HEK293 (cell line): ENCODE measurements at regions not wholly inside any gene's neighbourhood (a gene's known extent, or its start where the extent isn't known, plus 50 kb on each side); places are given as distances from the start of the nearest gene placed in this dataset.

Experiments used
- KLF8 ChIP-seq: fragments of 450-650 bp; formaldehyde crosslinking; IDR thresholded peaks from 2 replicates; pipeline ENCODE4 v1.5.1; 2016; ENCODE audit warnings: missing biosample characterization, missing genetic modification characterization
- MYNN ChIP-seq: fragments of 450-650 bp; formaldehyde crosslinking; IDR thresholded peaks from 2 replicates; pipeline ENCODE4 v1.5.1; 2016; ENCODE audit warnings: missing biosample characterization, missing genetic modification characterization, borderline replicate concordance
- REPIN1 ChIP-seq: fragments of 450-650 bp; formaldehyde crosslinking; IDR thresholded peaks from 2 replicates; pipeline ENCODE4 v1.5.1; 2017; ENCODE audit warnings: missing biosample characterization, missing genetic modification characterization, low read depth
- TCF7L2 ChIP-seq: IDR thresholded peaks from 2 replicates; pipeline ENCODE4 v1.6.1; 2011; ENCODE audit warnings: low read depth, mild to moderate bottlenecking, inconsistent platforms, low read length, moderate library complexity, borderline replicate concordance
- YY1 ChIP-seq: fragments of 450-650 bp; formaldehyde crosslinking; IDR thresholded peaks from 2 replicates; pipeline ENCODE4 v1.5.1; 2018; ENCODE audit warnings: missing biosample characterization, missing genetic modification characterization
- ZNF274 ChIP-seq, 2 experiments: fragments of 200-500 bp in 1 of 2; fragments of 450-650 bp in 1 of 2; sonication (Bioruptor generic) in 1 of 2; formaldehyde crosslinking in 1 of 2; IDR thresholded peaks; 2 replicates each; pipeline versions ENCODE4 v1.5.1 to v1.6.1; 2014 to 2016; ENCODE audit warnings: borderline replicate concordance in 1 of 2, inconsistent platforms in 1 of 2, low read length in 1 of 2, missing biosample characterization in 1 of 2, missing genetic modification characterization in 1 of 2
- ZNF426 ChIP-seq: fragments of 450-650 bp; formaldehyde crosslinking; IDR thresholded peaks from 2 replicates; pipeline ENCODE4 v1.5.1; 2017; ENCODE audit warnings: missing biosample characterization, missing genetic modification characterization, mild to moderate bottlenecking, inconsistent platforms, moderate library complexity
- ZNF610 ChIP-seq: fragments of 450-650 bp; formaldehyde crosslinking; IDR thresholded peaks from 2 replicates; pipeline ENCODE4 v1.5.1; 2016; ENCODE audit warnings: missing biosample characterization, missing genetic modification characterization, borderline replicate concordance
- TF ChIP-seq, protein P1 (sequence below): fragments of 450-650 bp; formaldehyde crosslinking; IDR thresholded peaks from 2 replicates; pipeline ENCODE4 v1.5.1; 2016; ENCODE audit warnings: missing biosample characterization, missing genetic modification characterization
- TF ChIP-seq, protein P2 (sequence below): fragments of 450-650 bp; IDR thresholded peaks from 2 replicates; pipeline ENCODE4 v1.5.1; 2018; ENCODE audit warnings: missing biosample characterization, missing genetic modification characterization
- TF ChIP-seq, protein P3 (sequence below): fragments of 450-650 bp; formaldehyde crosslinking; IDR thresholded peaks from 2 replicates; pipeline ENCODE4 v1.5.1; 2016; ENCODE audit warnings: missing biosample characterization, missing genetic modification characterization
- TF ChIP-seq, protein P4 (sequence below): fragments of 450-650 bp; formaldehyde crosslinking; conservative IDR thresholded peaks from 2 replicates; pipeline ENCODE4 v1.5.1; 2016; ENCODE audit warnings: low read depth, missing biosample characterization, missing genetic modification characterization

DNA sequence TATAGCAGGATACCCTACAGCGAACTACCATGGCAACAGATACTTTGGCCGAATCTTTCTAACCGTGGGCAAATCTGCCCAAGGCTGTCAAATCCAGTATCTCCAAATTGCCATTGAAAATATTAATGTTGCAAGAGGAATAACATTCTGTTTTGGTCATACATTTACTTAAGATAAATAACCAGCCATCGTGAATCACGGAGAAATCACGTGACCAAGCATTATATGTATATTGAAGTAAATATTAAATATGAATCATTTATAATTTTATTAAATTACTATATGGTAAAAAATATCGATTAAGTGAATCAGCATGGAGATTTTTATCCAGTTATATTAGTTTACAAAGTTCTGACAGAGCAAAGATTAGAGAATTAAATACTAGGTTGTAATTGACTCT, 714.6 kb upstream of the GJE1 start:
- TF ChIP-seq ZNF426 = no peak
- TF ChIP-seq KLF8 (tag by site-specific recombination) = no peak
- no peak for TF ChIP-seq ZNF610
- TF ChIP-seq, protein P1, sequence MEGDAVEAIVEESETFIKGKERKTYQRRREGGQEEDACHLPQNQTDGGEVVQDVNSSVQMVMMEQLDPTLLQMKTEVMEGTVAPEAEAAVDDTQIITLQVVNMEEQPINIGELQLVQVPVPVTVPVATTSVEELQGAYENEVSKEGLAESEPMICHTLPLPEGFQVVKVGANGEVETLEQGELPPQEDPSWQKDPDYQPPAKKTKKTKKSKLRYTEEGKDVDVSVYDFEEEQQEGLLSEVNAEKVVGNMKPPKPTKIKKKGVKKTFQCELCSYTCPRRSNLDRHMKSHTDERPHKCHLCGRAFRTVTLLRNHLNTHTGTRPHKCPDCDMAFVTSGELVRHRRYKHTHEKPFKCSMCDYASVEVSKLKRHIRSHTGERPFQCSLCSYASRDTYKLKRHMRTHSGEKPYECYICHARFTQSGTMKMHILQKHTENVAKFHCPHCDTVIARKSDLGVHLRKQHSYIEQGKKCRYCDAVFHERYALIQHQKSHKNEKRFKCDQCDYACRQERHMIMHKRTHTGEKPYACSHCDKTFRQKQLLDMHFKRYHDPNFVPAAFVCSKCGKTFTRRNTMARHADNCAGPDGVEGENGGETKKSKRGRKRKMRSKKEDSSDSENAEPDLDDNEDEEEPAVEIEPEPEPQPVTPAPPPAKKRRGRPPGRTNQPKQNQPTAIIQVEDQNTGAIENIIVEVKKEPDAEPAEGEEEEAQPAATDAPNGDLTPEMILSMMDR (tag by site-specific recombination) = no peak
- no peak for TF ChIP-seq MYNN
- TF ChIP-seq, protein P2, sequence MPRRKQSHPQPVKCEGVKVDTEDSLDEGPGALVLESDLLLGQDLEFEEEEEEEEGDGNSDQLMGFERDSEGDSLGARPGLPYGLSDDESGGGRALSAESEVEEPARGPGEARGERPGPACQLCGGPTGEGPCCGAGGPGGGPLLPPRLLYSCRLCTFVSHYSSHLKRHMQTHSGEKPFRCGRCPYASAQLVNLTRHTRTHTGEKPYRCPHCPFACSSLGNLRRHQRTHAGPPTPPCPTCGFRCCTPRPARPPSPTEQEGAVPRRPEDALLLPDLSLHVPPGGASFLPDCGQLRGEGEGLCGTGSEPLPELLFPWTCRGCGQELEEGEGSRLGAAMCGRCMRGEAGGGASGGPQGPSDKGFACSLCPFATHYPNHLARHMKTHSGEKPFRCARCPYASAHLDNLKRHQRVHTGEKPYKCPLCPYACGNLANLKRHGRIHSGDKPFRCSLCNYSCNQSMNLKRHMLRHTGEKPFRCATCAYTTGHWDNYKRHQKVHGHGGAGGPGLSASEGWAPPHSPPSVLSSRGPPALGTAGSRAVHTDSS (tag by site-specific recombination) = no peak
- no peak for TF ChIP-seq REPIN1 (tag by site-specific recombination)
- TF ChIP-seq, protein P3, sequence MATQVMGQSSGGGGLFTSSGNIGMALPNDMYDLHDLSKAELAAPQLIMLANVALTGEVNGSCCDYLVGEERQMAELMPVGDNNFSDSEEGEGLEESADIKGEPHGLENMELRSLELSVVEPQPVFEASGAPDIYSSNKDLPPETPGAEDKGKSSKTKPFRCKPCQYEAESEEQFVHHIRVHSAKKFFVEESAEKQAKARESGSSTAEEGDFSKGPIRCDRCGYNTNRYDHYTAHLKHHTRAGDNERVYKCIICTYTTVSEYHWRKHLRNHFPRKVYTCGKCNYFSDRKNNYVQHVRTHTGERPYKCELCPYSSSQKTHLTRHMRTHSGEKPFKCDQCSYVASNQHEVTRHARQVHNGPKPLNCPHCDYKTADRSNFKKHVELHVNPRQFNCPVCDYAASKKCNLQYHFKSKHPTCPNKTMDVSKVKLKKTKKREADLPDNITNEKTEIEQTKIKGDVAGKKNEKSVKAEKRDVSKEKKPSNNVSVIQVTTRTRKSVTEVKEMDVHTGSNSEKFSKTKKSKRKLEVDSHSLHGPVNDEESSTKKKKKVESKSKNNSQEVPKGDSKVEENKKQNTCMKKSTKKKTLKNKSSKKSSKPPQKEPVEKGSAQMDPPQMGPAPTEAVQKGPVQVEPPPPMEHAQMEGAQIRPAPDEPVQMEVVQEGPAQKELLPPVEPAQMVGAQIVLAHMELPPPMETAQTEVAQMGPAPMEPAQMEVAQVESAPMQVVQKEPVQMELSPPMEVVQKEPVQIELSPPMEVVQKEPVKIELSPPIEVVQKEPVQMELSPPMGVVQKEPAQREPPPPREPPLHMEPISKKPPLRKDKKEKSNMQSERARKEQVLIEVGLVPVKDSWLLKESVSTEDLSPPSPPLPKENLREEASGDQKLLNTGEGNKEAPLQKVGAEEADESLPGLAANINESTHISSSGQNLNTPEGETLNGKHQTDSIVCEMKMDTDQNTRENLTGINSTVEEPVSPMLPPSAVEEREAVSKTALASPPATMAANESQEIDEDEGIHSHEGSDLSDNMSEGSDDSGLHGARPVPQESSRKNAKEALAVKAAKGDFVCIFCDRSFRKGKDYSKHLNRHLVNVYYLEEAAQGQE (tag by site-specific recombination) = no peak
- no peak for TF ChIP-seq TCF7L2
- TF ChIP-seq, protein P4, sequence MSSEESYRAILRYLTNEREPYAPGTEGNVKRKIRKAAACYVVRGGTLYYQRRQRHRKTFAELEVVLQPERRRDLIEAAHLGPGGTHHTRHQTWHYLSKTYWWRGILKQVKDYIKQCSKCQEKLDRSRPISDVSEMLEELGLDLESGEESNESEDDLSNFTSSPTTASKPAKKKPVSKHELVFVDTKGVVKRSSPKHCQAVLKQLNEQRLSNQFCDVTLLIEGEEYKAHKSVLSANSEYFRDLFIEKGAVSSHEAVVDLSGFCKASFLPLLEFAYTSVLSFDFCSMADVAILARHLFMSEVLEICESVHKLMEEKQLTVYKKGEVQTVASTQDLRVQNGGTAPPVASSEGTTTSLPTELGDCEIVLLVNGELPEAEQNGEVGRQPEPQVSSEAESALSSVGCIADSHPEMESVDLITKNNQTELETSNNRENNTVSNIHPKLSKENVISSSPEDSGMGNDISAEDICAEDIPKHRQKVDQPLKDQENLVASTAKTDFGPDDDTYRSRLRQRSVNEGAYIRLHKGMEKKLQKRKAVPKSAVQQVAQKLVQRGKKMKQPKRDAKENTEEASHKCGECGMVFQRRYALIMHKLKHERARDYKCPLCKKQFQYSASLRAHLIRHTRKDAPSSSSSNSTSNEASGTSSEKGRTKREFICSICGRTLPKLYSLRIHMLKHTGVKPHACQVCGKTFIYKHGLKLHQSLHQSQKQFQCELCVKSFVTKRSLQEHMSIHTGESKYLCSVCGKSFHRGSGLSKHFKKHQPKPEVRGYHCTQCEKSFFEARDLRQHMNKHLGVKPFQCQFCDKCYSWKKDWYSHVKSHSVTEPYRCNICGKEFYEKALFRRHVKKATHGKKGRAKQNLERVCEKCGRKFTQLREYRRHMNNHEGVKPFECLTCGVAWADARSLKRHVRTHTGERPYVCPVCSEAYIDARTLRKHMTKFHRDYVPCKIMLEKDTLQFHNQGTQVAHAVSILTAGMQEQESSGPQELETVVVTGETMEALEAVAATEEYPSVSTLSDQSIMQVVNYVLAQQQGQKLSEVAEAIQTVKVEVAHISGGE (tag by site-specific recombination) = no peak
- TF ChIP-seq ZNF274 (IDR thresholded peaks at IDR 0.05; ENCODE audit: low read length) = no peak
- no peak for TF ChIP-seq ZNF274 (tag by site-specific recombination; IDR thresholded peaks at IDR 0.05; ENCODE audit: borderline replicate concordance)
- no peak for TF ChIP-seq YY1 (tag by site-specific recombination)
